Esophagus squamous epithelium (tissue), 4 donors: ENCODE measurements at regions not wholly inside any gene's neighbourhood (a gene's known extent, or its start where the extent isn't known, plus 50 kb on each side); places are given as distances from the start of the nearest gene placed in this dataset.
"Not testable (repeated sequence)": the region's sequence is repeated elsewhere in the genome, so short reads cannot be mapped to it uniquely, and the experiment has no call there.

Experiments used
- POLR2A ChIP-seq, 4 donors: fragments of 450-650 bp; IDR thresholded peaks; one replicate each; pipeline ENCODE4 v1.6.1; 2017; ENCODE audit warnings: antibody characterized with exemption in 4 of 4, mild to moderate bottlenecking in 4 of 4, moderate library complexity in 3 of 4
- TF ChIP-seq, protein P1 (sequence below), 6 experiments: fragments of 450-650 bp in 4 of 6; fragments of 200-600 bp in 2 of 6; sonication (generic) in 2 of 6; IDR thresholded peaks; one replicate each; pipeline ENCODE4 v1.5.1; 2016 to 2019; ENCODE audit warnings: antibody characterized with exemption in 6 of 6, mild to moderate bottlenecking in 4 of 6, moderate library complexity in 4 of 6

- TF ChIP-seq, protein P1, sequence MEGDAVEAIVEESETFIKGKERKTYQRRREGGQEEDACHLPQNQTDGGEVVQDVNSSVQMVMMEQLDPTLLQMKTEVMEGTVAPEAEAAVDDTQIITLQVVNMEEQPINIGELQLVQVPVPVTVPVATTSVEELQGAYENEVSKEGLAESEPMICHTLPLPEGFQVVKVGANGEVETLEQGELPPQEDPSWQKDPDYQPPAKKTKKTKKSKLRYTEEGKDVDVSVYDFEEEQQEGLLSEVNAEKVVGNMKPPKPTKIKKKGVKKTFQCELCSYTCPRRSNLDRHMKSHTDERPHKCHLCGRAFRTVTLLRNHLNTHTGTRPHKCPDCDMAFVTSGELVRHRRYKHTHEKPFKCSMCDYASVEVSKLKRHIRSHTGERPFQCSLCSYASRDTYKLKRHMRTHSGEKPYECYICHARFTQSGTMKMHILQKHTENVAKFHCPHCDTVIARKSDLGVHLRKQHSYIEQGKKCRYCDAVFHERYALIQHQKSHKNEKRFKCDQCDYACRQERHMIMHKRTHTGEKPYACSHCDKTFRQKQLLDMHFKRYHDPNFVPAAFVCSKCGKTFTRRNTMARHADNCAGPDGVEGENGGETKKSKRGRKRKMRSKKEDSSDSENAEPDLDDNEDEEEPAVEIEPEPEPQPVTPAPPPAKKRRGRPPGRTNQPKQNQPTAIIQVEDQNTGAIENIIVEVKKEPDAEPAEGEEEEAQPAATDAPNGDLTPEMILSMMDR (IDR thresholded peaks at IDR 0.05): not testable (repeated sequence)
- not testable (repeated sequence) for TF ChIP-seq POLR2A (IDR thresholded peaks at IDR 0.05)
These were observed 356.9 kb downstream of the TUBA3C start for GRCh38 chr13:18824678-18825077.
